ENCODE measurements at regions not wholly inside any gene's neighbourhood (a gene's known extent, or its start where the extent isn't known, plus 50 kb on each side); places are given as distances from the start of the nearest gene placed in this dataset.

GRCh38 chr15:81851757-81852156, 194.1 kb downstream of the MEX3B start:
- no peak overlapping the region for H3K27ac Mint-ChIP-seq
- no peaks in the 10 kb centered on the region for H3K27me3 Mint-ChIP-seq (ENCODE audit: insufficient read depth, low read depth, poor library complexity)
- no peaks in the 10 kb centered on the region for H3K27me3 ChIP-seq (ENCODE audit: insufficient read depth)
- H3K4me2 ChIP-seq = no peak overlapping the region
- DNase-seq (ENCODE audit: low spot score) (no peak), ATAC-seq (no peak)
- H3K4me1 ChIP-seq (ENCODE audit: insufficient read depth) = no peaks in the 10 kb centered on the region
- no peak for TF ChIP-seq ZNF331 (CRISPR knock-in tag; IDR thresholded peaks at IDR 0.05; ENCODE audit: low read depth)
- H3K4me3 ChIP-seq = no peak overlapping the region
- no peaks in the 10 kb centered on the region for H3K36me3 ChIP-seq (ENCODE audit: insufficient read depth)
- peaks cover 3% of the 10 kb centered on the region; the same call in 1 of the 3 replicates for H3K4me1 Mint-ChIP-seq
- no peak overlapping the region for H3K4me3 Mint-ChIP-seq
- no peaks in the 10 kb centered on the region for H3F3A ChIP-seq (replicated peaks; ENCODE audit: low read depth)
- H4K20me1 ChIP-seq (replicated peaks; ENCODE audit: insufficient read depth) = peaks cover 6% of the 10 kb centered on the region; the same call in 1 of the 2 replicates
- no peaks in the 10 kb centered on the region; the same call in 2 of the 3 replicates for H3K36me3 Mint-ChIP-seq (ENCODE audit: low read depth)
- no peak overlapping the region for H2AFZ ChIP-seq
- no peaks in the 10 kb centered on the region for H3K9me2 ChIP-seq (ENCODE audit: insufficient read depth)
- no peak overlapping the region for H3K27ac ChIP-seq (ENCODE audit: low read depth)
- peaks cover 8% of the 10 kb centered on the region; the same call in 1 of the 2 replicates for H3K79me2 ChIP-seq (replicated peaks; ENCODE audit: insufficient read depth)
- H3K9me3 Mint-ChIP-seq = no peaks in the 10 kb centered on the region

DNA sequence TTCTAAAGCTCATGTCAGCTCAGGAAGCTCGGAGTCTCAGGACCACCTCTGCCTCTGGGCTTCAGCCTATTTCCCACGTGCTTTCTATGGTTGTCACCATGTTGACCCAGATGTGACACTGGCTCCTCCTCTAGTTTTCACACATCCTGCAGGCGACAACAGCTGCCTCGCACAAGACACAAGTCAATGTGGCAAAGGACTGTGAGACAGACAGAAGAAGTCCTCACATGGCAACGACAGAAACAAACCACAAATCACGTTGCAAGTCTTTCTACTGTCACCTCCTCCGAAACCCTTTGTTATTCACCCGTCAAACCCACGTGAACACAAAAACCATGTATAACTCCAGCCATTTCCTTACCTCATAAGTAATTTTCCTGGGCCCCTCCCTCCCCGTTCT, 194.5 kb downstream of the MEX3B start:
- no peaks in the 10 kb centered on the region for H3K9me3 Mint-ChIP-seq
- H3K4me3 ChIP-seq = no peak overlapping the region

DNA sequence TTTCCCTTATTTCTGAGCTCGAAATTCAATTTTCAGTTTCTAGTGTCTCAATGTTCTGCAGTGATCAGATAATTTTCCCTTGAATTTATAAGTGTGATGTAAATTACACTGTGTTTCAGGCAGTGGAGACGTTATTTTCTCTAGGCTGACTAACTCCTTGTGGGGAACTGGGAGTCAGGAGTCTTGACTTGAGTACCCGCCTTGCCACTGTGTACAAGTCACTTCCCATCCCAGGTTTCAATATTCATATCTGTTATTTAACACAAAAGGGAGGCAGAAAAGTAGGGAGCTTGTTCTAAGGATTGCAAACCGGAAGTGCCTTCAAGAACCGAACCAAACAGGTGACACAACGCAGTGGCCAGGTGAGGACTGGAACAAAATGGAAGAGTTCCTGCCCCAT, 196.5 kb downstream of the MEX3B start:
- Mint-ChIP-seq H3K27me3 (ENCODE audit: insufficient read depth, low read depth, poor library complexity) (no peaks in the 10 kb centered on the region), H3K9me3 (no peaks in the 10 kb centered on the region), H3K4me1 (peaks cover 3% of the 10 kb centered on the region; the same call in 1 of the 3 replicates), H3K27ac (0 out of 2 replicates have a peak overlapping the region, but pooled peaks have one; percentile 12), H3K36me3 (ENCODE audit: low read depth) (no peaks in the 10 kb centered on the region), H3K4me3 (no peak overlapping the region)
- DNase-seq (ENCODE audit: low spot score) (no peak), ATAC-seq (no peak)
- no peaks in the 10 kb centered on the region for H3K36me3 ChIP-seq (ENCODE audit: insufficient read depth)
- no peak overlapping the region for H2AFZ ChIP-seq
- H3K4me1 ChIP-seq (ENCODE audit: insufficient read depth) = no peaks in the 10 kb centered on the region
- H3K27me3 ChIP-seq (ENCODE audit: insufficient read depth) = no peaks in the 10 kb centered on the region
- peaks cover 4% of the 10 kb centered on the region; the same call in 1 of the 2 replicates for H3K79me2 ChIP-seq (replicated peaks; ENCODE audit: insufficient read depth)
- H3K27ac ChIP-seq (ENCODE audit: low read depth) = no peak overlapping the region
- no peaks in the 10 kb centered on the region for H3K9me2 ChIP-seq (ENCODE audit: insufficient read depth)
- no peak overlapping the region for H3K4me2 ChIP-seq
- TF ChIP-seq NANOG (IDR thresholded peaks at IDR 0.05; ENCODE audit: borderline replicate concordance) (no peak), CREB1 (CRISPR knock-in tag; IDR thresholded peaks at IDR 0.05; ENCODE audit: low read depth) (no peak), POLR2AphosphoS5 (IDR thresholded peaks at IDR 0.05; ENCODE audit: low read depth) (no peak)
- TF ChIP-seq, protein P1, sequence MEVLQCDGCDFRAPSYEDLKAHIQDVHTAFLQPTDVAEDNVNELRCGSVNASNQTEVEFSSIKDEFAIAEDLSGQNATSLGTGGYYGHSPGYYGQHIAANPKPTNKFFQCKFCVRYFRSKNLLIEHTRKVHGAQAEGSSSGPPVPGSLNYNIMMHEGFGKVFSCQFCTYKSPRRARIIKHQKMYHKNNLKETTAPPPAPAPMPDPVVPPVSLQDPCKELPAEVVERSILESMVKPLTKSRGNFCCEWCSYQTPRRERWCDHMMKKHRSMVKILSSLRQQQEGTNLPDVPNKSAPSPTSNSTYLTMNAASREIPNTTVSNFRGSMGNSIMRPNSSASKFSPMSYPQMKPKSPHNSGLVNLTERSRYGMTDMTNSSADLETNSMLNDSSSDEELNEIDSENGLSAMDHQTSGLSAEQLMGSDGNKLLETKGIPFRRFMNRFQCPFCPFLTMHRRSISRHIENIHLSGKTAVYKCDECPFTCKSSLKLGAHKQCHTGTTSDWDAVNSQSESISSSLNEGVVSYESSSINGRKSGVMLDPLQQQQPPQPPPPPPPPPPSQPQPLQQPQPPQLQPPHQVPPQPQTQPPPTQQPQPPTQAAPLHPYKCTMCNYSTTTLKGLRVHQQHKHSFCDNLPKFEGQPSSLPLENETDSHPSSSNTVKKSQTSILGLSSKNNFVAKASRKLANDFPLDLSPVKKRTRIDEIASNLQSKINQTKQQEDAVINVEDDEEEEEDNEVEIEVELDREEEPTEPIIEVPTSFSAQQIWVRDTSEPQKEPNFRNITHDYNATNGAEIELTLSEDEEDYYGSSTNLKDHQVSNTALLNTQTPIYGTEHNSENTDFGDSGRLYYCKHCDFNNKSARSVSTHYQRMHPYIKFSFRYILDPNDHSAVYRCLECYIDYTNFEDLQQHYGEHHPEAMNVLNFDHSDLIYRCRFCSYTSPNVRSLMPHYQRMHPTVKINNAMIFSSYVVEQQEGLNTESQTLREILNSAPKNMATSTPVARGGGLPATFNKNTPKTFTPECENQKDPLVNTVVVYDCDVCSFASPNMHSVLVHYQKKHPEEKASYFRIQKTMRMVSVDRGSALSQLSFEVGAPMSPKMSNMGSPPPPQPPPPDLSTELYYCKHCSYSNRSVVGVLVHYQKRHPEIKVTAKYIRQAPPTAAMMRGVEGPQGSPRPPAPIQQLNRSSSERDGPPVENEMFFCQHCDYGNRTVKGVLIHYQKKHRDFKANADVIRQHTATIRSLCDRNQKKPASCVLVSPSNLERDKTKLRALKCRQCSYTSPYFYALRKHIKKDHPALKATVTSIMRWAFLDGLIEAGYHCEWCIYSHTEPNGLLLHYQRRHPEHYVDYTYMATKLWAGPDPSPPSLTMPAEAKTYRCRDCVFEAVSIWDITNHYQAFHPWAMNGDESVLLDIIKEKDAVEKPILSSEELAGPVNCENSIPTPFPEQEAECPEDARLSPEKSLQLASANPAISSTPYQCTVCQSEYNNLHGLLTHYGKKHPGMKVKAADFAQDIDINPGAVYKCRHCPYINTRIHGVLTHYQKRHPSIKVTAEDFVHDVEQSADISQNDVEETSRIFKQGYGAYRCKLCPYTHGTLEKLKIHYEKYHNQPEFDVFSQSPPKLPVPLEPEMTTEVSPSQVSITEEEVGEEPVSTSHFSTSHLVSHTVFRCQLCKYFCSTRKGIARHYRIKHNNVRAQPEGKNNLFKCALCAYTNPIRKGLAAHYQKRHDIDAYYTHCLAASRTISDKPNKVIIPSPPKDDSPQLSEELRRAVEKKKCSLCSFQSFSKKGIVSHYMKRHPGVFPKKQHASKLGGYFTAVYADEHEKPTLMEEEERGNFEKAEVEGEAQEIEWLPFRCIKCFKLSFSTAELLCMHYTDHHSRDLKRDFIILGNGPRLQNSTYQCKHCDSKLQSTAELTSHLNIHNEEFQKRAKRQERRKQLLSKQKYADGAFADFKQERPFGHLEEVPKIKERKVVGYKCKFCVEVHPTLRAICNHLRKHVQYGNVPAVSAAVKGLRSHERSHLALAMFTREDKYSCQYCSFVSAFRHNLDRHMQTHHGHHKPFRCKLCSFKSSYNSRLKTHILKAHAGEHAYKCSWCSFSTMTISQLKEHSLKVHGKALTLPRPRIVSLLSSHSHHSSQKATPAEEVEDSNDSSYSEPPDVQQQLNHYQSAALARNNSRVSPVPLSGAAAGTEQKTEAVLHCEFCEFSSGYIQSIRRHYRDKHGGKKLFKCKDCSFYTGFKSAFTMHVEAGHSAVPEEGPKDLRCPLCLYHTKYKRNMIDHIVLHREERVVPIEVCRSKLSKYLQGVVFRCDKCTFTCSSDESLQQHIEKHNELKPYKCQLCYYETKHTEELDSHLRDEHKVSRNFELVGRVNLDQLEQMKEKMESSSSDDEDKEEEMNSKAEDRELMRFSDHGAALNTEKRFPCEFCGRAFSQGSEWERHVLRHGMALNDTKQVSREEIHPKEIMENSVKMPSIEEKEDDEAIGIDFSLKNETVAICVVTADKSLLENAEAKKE (CRISPR knock-in tag; IDR thresholded peaks at IDR 0.05) = no peak
- no peaks in the 10 kb centered on the region; the same call in 1 of the 2 replicates for H4K20me1 ChIP-seq (replicated peaks; ENCODE audit: insufficient read depth)
- H3K4me3 ChIP-seq = no peak overlapping the region
- no peaks in the 10 kb centered on the region for H3F3A ChIP-seq (replicated peaks; ENCODE audit: low read depth)

More for the DNA sequence above, 194.5 kb downstream of the MEX3B start:
- H3K4me3 Mint-ChIP-seq = no peak overlapping the region
- DNase-seq (ENCODE audit: low spot score) (no peak), ATAC-seq (no peak)
- H3K27me3 ChIP-seq (ENCODE audit: insufficient read depth) = no peaks in the 10 kb centered on the region
- H3K27me3 Mint-ChIP-seq (ENCODE audit: insufficient read depth, low read depth, poor library complexity) = no peaks in the 10 kb centered on the region
- H3K4me1 Mint-ChIP-seq = peaks cover 3% of the 10 kb centered on the region; the same call in 1 of the 3 replicates
- H3K36me3 Mint-ChIP-seq (ENCODE audit: low read depth) = no peaks in the 10 kb centered on the region
- no peaks in the 10 kb centered on the region for H3K4me1 ChIP-seq (ENCODE audit: insufficient read depth)
- H4K20me1 ChIP-seq (replicated peaks; ENCODE audit: insufficient read depth) = peaks cover 6% of the 10 kb centered on the region; the same call in 1 of the 2 replicates
- no peak overlapping the region for H3K27ac Mint-ChIP-seq
- no peaks in the 10 kb centered on the region for H3K36me3 ChIP-seq (ENCODE audit: insufficient read depth)
- TF ChIP-seq, protein P2, sequence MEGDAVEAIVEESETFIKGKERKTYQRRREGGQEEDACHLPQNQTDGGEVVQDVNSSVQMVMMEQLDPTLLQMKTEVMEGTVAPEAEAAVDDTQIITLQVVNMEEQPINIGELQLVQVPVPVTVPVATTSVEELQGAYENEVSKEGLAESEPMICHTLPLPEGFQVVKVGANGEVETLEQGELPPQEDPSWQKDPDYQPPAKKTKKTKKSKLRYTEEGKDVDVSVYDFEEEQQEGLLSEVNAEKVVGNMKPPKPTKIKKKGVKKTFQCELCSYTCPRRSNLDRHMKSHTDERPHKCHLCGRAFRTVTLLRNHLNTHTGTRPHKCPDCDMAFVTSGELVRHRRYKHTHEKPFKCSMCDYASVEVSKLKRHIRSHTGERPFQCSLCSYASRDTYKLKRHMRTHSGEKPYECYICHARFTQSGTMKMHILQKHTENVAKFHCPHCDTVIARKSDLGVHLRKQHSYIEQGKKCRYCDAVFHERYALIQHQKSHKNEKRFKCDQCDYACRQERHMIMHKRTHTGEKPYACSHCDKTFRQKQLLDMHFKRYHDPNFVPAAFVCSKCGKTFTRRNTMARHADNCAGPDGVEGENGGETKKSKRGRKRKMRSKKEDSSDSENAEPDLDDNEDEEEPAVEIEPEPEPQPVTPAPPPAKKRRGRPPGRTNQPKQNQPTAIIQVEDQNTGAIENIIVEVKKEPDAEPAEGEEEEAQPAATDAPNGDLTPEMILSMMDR (conservative IDR thresholded peaks at IDR 0.05; ENCODE audit: low read depth in 2 of 2) = no peak
- H3F3A ChIP-seq (replicated peaks; ENCODE audit: low read depth) = no peaks in the 10 kb centered on the region
- no peak overlapping the region for H3K4me2 ChIP-seq
- no peak overlapping the region for H3K27ac ChIP-seq (ENCODE audit: low read depth)
- H2AFZ ChIP-seq = no peak overlapping the region
- no peaks in the 10 kb centered on the region for H3K9me2 ChIP-seq (ENCODE audit: insufficient read depth)
- peaks cover 8% of the 10 kb centered on the region; the same call in 1 of the 2 replicates for H3K79me2 ChIP-seq (replicated peaks; ENCODE audit: insufficient read depth)

Data from GM23338 (cell line).